Activated CD4-positive, alpha-beta memory T cell treated with anti-CD3 and anti-CD28 coated beads for 36 hours (primary cell): ENCODE measurements at regions not wholly inside any gene's neighbourhood (a gene's known extent, or its start where the extent isn't known, plus 50 kb on each side); places are given as distances from the start of the nearest gene placed in this dataset.

ENCODE experiments used
- CTCF ChIA-PET: fragments of 350-600 bp; sonication (Branson Sonifier 250); formaldehyde crosslinking; loops from one replicate; lab custom pipeline; 2021; ENCODE audit warnings: antibody characterized with exemption, inconsistent platforms; lab: Charles Lee
- POLR2A ChIA-PET: fragments of 350-600 bp; sonication (Branson Sonifier 250); formaldehyde crosslinking; loops from one replicate; lab custom pipeline; 2021; ENCODE audit warnings: antibody characterized with exemption; lab: Charles Lee
- DNase-seq: peaks from one replicate; pipeline ENCODE4 v3.0.0-alpha.2; 2020
- H3K27ac Mint-ChIP-seq: one replicate; pipeline ENCODE4 v1.8.0; 2021; ENCODE audit warnings: mixed read lengths
- H3K27me3 Mint-ChIP-seq: one replicate; pipeline ENCODE4 v1.8.0; 2021; ENCODE audit warnings: mixed read lengths
- H3K36me3 Mint-ChIP-seq: one replicate; pipeline ENCODE4 v1.8.0; 2021; ENCODE audit warnings: mixed read lengths
- H3K4me1 Mint-ChIP-seq: one replicate; pipeline ENCODE4 v1.8.0; 2021; ENCODE audit warnings: low read depth, mixed read lengths
- H3K4me3 Mint-ChIP-seq: one replicate; pipeline ENCODE4 v1.8.0; 2021; ENCODE audit warnings: mild to moderate bottlenecking, mixed read lengths
- H3K9me3 Mint-ChIP-seq: one replicate; pipeline ENCODE4 v1.8.0; 2021; ENCODE audit warnings: mixed read lengths
- intact Hi-C: fragments of 100-400 bp; cut with micrococcal nuclease; formaldehyde crosslinking; loops from one replicate; pipeline ENCODE4 v1.15.1; 2023

DNA sequence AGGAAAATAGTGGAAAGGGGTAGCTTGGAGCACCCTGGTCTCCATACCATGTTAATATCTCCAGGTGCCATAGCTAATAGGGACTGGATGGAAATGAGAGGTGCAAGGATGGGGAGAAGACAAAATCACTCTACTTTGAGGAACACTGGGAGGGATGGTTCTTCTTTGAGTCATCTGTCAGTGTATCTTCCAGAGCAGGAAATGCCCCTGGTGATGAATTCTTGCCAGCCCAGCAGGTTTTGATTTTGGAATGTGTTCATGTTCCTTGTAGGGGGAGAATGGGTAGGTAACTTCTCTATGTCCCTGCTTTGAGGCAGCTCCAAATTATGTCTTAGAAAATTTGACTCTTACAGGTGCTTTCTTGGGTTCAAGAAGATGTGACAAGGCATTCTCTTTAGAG lies 177.0 kb upstream of the GLI3 start:
- H3K4me1 Mint-ChIP-seq: no peaks in the 10 kb centered on the region
- no peak overlapping the region for H3K4me3 Mint-ChIP-seq
- CTCF ChIA-PET: no interaction called here
- no peak overlapping the region for H3K27ac Mint-ChIP-seq
- DNase-seq: no peak
- H3K27me3 Mint-ChIP-seq: no peaks in the 10 kb centered on the region
- H3K36me3 Mint-ChIP-seq: no peaks in the 10 kb centered on the region
- no peaks in the 10 kb centered on the region for H3K9me3 Mint-ChIP-seq
- POLR2A ChIA-PET: no interaction called here
- intact Hi-C loops: no loop called here

DNA sequence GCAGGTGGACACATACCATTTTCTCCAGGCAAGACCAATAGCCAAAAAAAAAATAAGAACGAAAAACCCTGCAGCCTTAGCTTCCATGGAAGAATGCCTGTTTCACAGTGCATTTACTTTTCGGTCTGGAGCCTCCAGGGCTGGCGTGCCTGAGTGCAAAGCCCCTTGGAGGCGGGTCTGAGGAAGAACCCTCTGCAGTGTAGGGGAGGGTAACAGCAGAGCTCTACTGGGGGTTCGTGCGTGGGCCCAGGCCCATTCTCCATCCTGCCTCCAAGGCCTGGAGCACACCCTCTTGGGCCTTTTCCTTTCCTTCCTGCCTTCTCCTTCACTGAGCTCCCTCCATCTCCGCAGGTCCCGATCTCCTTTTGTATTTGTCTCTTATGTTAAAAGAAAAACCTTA lies 172.3 kb upstream of the GLI3 start:
- Mint-ChIP-seq H3K4me3 (no peak overlapping the region), H3K27me3 (no peaks in the 10 kb centered on the region), H3K9me3 (no peaks in the 10 kb centered on the region), H3K27ac (no peak overlapping the region), H3K4me1 (no peaks in the 10 kb centered on the region), H3K36me3 (no peaks in the 10 kb centered on the region)
- ChIA-PET CTCF (no interaction called here), POLR2A (no interaction called here)
- DNase-seq: no peak
- intact Hi-C loops: no loop called here

DNA sequence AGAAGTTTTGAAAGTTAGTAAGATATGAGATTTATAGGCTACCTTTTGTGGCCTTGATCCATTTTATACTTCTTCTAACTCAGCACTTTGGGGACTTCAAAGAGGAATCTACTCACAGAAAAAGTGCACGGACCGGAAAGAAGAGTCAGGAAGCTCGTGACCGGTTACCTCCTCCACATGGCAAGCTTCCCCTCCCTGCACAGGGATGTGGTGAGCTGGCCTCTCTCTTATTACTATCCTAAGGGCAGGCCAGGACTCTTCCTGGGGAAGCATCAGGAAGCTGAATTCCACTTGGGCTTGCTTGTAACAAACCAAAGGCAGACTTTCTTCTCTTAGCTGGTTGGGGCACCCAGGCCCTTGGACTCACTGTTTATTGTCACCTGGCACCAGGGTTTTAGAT lies 170.8 kb upstream of the GLI3 start:
- intact Hi-C loops: no loop called here
- H3K4me3 Mint-ChIP-seq: no peak overlapping the region
- no peak overlapping the region for H3K27ac Mint-ChIP-seq
- no peaks in the 10 kb centered on the region for H3K27me3 Mint-ChIP-seq
- no peaks in the 10 kb centered on the region for H3K9me3 Mint-ChIP-seq
- ChIA-PET POLR2A (no interaction called here), CTCF (no interaction called here)
- no peaks in the 10 kb centered on the region for H3K36me3 Mint-ChIP-seq
- DNase-seq: no peak
- H3K4me1 Mint-ChIP-seq: no peaks in the 10 kb centered on the region

DNA sequence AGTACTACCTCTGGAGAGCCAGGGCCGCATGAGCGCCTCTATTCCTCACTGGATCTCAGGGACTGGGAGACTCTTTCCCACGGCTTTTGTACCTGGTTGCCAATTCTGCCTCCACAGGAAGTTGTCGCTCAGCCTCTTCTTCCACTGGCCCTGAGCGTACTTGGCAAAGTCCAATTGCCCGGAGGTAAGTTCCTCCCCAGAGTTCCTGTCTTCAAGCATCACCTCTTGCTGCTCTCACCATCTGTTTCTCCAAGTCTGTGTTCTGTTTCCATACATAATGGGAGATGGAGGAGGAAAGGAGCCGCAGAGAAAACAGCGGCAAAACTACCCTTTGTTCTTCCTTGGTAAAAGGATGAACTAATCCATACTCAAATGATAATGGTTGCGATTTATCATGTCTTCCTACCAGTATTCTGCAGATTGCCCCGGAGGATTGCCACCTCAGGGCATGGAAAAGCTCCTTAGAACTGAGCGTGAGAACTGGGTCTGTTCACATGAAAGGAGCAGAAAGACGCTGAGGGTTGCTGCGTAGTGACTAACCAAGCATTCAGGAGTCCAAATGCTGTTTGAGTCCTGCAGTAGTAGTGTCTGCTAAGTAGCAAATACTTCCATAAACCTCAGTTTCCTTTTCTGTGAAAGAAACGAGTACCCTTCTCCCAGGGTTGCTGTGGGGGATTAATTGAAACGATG lies 170.2 kb upstream of the GLI3 start:
- H3K4me1 Mint-ChIP-seq: no peaks in the 10 kb centered on the region
- no peak overlapping the region for H3K27ac Mint-ChIP-seq
- ChIA-PET CTCF (no interaction called here), POLR2A (no interaction called here)
- no peaks in the 10 kb centered on the region for H3K9me3 Mint-ChIP-seq
- intact Hi-C loops: no loop called here
- no peak for DNase-seq
- H3K27me3 Mint-ChIP-seq: no peaks in the 10 kb centered on the region
- no peak overlapping the region for H3K4me3 Mint-ChIP-seq
- H3K36me3 Mint-ChIP-seq: no peaks in the 10 kb centered on the region

DNA sequence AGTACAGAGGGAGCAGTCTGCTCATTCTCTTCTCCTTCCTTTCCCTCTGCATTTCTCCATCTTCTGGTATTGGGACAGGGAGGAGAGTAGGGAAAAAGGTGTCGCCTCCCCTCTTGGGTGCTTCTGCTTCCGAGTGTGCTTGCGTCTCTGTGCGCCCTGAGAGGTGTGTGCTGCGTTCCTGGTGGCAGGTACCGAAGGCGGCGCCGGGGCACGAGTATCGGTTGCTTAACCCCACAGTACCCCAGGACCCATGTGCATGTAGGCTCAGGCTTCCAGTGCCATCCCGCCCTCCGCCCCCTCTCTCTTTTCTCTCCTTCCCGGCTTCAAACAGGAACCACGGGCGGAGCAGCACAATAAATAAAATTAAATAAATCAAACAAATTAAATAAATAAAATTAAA lies 169.3 kb upstream of the GLI3 start:
- no peak for DNase-seq
- Mint-ChIP-seq H3K27ac (no peak overlapping the region), H3K36me3 (no peaks in the 10 kb centered on the region), H3K4me1 (no peaks in the 10 kb centered on the region), H3K27me3 (no peaks in the 10 kb centered on the region), H3K9me3 (no peaks in the 10 kb centered on the region), H3K4me3 (no peak overlapping the region)
- intact Hi-C loops: no loop called here
- CTCF ChIA-PET: no interaction called here
- POLR2A ChIA-PET: no interaction called here

DNA sequence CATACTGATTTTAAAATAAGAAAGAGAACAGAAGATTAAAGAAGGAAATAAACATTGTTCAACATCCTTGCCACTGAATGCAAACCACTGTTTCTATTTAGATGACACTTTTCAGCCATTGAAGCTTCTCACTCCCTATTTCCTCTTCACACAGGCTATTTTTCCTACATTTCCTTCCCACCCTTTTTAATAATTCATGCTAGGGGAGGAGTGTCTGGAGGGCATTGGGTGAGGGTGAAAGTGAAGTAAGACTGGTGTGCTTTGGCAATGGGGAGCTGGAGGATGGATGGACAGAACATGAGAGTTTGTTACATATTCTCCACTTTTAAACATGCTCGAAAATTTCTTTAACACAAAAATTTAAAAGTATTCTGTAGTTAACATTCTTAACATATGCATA lies 168.8 kb upstream of the GLI3 start:
- Mint-ChIP-seq H3K9me3 (no peaks in the 10 kb centered on the region), H3K27ac (no peak overlapping the region), H3K36me3 (no peaks in the 10 kb centered on the region), H3K27me3 (no peaks in the 10 kb centered on the region), H3K4me1 (no peaks in the 10 kb centered on the region), H3K4me3 (no peak overlapping the region)
- intact Hi-C loops: no loop called here
- ChIA-PET POLR2A (no interaction called here), CTCF (no interaction called here)
- no peak for DNase-seq

DNA sequence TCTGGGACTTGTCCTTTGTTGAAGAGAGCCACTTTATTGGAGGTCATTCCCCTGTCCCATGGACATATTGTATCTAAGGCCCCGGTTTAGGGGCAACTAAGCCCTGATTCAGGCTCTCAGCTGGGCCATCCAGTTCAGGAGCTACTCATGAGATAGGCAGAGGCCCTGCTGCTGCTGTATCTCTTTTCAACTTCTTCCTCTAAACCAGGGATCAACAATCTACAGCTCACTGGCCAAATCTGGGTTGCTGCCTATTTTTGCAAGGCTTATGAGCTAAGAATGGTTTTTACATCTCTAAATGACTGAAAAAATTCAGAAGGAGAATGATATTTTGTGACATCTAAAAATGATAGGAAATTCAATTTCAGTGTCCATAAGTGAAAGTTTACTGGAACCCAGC lies 166.8 kb upstream of the GLI3 start:
- H3K9me3 Mint-ChIP-seq: no peaks in the 10 kb centered on the region
- no peak overlapping the region for H3K4me3 Mint-ChIP-seq
- ChIA-PET CTCF (no interaction called here), POLR2A (no interaction called here)
- no peaks in the 10 kb centered on the region for H3K4me1 Mint-ChIP-seq
- no peak overlapping the region for H3K27ac Mint-ChIP-seq
- H3K36me3 Mint-ChIP-seq: no peaks in the 10 kb centered on the region
- H3K27me3 Mint-ChIP-seq: no peaks in the 10 kb centered on the region
- DNase-seq: no peak
- intact Hi-C loops: no loop called here

DNA sequence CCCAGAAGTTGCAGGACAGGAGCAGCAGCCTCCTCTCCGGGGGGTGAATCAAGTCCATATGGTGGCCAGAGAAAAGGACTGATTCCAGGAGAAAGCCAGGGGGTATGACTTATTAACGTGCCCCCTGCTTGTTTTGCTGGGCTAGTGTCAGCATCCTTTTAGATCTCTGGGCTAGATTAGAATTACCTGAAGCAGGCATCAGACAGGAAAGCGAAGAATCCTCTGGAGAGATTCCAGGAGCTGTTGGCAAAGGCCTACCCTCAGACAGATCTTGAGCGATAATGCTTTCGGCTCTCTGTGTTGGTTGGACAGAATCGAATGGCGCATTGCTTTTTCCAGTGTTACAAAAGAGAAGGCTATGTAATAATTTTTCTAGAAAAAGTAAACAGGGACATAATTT lies 164.0 kb upstream of the GLI3 start:
- H3K27ac Mint-ChIP-seq: no peak overlapping the region
- no peaks in the 10 kb centered on the region for H3K9me3 Mint-ChIP-seq
- ChIA-PET CTCF (no interaction called here), POLR2A (no interaction called here)
- no peak overlapping the region for H3K4me3 Mint-ChIP-seq
- intact Hi-C loops: no loop called here
- no peaks in the 10 kb centered on the region for H3K27me3 Mint-ChIP-seq
- no peaks in the 10 kb centered on the region for H3K36me3 Mint-ChIP-seq
- no peak for DNase-seq
- H3K4me1 Mint-ChIP-seq: no peaks in the 10 kb centered on the region

DNA sequence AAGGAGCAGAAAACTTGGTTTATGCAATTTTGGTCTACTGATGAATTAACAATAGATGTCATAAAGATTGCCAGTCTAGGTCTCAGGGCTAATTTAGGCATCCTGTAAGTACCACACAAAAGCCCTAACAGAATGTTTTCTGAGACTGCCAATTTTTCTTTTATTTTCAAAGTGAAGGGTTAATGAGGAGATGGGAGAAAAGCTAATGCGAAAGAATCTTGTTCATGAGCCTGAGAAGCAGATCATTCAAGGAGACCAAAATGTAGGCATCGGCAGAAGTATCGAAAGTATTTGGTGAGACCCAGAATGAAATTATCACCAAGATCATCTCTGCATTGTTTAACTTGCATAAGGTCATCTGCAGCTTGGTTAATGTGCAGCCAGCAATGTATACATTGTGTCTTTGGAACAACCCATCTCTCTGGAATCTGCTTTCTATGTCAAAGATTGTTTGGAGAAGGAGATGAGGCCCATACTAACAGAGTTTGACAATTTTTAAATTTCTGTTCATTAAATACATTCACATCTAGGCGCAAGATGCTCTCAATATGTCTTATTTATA lies 163.3 kb upstream of the GLI3 start:
- POLR2A ChIA-PET: no interaction called here
- no peak overlapping the region for H3K4me3 Mint-ChIP-seq

DNA sequence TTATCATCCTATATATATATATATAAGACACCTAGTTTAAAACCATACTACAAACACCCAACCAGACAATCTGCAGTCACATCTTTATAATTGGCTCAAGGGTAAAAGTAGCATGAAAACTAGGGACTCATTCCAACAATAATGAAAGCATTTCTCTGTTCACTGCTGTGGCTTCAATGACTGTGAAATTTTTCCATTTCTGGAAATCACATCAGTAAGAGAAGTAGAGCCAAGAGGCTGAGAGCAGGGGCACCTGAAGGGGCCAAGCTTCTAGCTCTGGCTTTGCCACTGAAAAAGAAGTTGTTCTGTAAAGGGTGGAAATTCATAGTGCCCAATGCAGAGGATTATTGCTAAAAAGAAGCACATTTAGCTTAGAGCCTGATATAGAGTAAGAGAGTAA lies 158.6 kb upstream of the GLI3 start:
- DNase-seq: no peak
- ChIA-PET POLR2A (no interaction called here), CTCF (no interaction called here)
- Mint-ChIP-seq H3K36me3 (no peaks in the 10 kb centered on the region), H3K27ac (no peak overlapping the region), H3K27me3 (no peaks in the 10 kb centered on the region), H3K4me3 (no peak overlapping the region), H3K4me1 (no peaks in the 10 kb centered on the region), H3K9me3 (no peaks in the 10 kb centered on the region)
- intact Hi-C loops: no loop called here

More for the DNA sequence above, 163.3 kb upstream of the GLI3 start:
- Mint-ChIP-seq H3K36me3 (no peaks in the 10 kb centered on the region), H3K4me1 (no peaks in the 10 kb centered on the region), H3K27me3 (no peaks in the 10 kb centered on the region), H3K9me3 (no peaks in the 10 kb centered on the region), H3K27ac (no peak overlapping the region)
- intact Hi-C loops: no loop called here
- DNase-seq: no peak
- CTCF ChIA-PET: no interaction called here

DNA sequence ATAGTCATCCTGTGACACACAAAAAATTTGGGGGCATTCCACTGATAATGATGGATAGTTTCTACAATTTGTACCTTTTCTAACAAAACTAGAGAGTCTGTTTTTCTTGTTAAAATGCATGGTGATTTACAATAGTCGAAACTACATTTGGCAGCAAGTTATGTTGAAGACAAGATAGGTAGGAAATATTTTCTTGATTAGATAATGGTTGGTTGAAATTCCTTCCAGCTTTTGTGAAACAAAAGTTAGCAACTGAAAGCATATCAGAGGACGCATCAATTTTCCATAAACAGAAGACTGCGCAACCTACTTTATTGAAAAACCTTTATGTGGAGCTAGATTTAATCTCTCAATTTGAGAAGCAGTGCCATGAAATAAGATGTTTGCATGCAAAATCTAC lies 155.8 kb upstream of the GLI3 start:
- H3K36me3 Mint-ChIP-seq: no peaks in the 10 kb centered on the region
- H3K27me3 Mint-ChIP-seq: no peaks in the 10 kb centered on the region
- H3K4me1 Mint-ChIP-seq: no peaks in the 10 kb centered on the region
- ChIA-PET CTCF (no interaction called here), POLR2A (no interaction called here)
- intact Hi-C loops: no loop called here
- no peak for DNase-seq
- no peaks in the 10 kb centered on the region for H3K9me3 Mint-ChIP-seq
- H3K4me3 Mint-ChIP-seq: no peak overlapping the region
- H3K27ac Mint-ChIP-seq: no peak overlapping the region

DNA sequence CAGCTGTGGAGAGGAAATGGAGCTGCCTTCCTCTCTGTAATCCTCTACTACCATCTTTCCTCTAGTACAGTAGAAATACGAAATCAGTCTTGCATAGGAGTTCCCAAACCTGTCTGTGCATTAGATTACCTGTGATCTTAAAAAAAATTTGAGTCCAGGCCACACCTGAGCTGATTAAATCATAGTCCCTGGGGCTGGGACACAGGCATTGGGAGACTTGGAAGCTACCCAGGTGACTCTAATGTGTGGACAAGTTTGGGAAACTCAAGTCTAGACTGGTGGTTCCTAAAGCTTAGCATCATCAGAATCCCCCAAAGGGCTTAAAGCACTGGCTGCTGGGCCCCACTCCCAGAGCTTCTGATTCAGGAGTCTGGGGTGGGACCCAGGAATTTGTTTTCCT lies 152.7 kb upstream of the GLI3 start:
- Mint-ChIP-seq H3K4me3 (no peak overlapping the region), H3K27ac (no peak overlapping the region), H3K36me3 (no peaks in the 10 kb centered on the region), H3K4me1 (no peaks in the 10 kb centered on the region), H3K9me3 (no peaks in the 10 kb centered on the region), H3K27me3 (no peaks in the 10 kb centered on the region)
- POLR2A ChIA-PET: no interaction called here
- no peak for DNase-seq
- intact Hi-C loops: no loop called here
- CTCF ChIA-PET: no interaction called here

DNA sequence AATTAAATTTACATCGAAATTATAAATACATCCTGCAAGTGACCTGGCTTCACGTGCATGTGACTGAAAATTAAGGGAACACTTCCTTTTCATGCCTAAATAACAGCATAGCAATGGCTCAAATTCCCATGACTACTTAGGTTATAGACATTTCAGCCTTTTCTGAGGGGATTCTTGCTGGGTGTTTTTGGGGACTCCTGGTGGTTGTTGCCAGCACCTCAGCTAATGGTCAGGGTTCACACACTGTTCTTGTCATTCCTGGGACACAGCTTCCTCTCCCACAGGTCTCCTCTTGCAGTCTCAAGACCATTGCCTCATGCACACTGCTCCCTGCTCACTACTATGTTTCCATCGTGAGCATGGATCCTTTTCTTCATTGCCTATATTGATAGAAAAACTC lies 148.9 kb upstream of the GLI3 start:
- Mint-ChIP-seq H3K9me3 (no peaks in the 10 kb centered on the region), H3K27ac (no peak overlapping the region), H3K27me3 (no peaks in the 10 kb centered on the region), H3K4me1 (no peaks in the 10 kb centered on the region), H3K36me3 (no peaks in the 10 kb centered on the region), H3K4me3 (no peak overlapping the region)
- intact Hi-C loops: no loop called here
- CTCF ChIA-PET: no interaction called here
- POLR2A ChIA-PET: no interaction called here
- DNase-seq: no peak
